ENCODE measurements at regions not wholly inside any gene's neighbourhood (a gene's known extent, or its start where the extent isn't known, plus 50 kb on each side); places are given as distances from the start of the nearest gene placed in this dataset.

DNA sequence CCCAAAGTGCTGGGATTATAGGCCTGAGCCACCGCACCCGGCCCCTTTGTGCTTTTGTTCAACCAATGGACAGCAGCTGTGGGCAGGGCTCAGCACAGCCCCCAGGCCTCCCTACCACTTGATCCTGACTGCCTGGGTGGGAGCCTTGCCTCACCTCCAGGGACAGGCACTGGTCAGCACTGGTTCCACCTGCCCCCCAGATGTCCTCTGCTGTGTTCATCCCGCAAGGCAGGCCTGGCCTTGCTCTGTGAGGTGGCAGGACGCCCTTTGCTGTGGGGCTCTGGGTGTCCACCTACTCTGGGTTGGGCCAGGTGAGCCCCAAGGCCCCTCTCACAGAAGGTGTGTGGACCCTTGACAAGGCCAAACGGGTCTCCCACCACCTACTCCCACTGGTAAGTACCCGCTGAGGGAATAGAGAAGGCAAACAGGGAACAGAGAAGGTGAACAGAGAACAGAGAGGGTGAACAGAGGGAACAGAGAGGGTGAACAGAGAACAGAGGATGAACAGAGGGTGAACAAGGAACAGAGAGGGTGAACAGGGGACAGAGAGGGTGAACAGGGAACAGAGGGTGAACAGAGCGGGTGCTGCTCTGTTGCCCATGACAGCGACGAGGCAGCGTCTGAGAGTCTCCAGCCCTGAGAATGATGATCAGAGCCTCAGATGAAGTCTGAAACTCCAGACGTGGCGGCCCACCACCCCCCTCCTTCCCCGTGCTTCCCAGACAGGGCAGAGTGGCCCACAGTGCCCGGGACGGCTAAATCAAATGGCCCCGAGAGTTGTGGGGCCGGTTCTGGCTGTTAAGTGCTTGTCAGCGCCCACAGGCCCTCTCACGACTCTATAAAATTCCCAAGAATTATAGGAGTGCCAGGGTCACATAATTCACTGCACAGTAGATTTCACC, 55.0 kb upstream of the NKX1-1 start:
- in situ Hi-C loops (cut with MboI; ENCODE audit: low pct_unique_long_range_greater_than_20kb, low sequenced_read_pairs), result no loop called here
- no peak for DNase-seq

DNA sequence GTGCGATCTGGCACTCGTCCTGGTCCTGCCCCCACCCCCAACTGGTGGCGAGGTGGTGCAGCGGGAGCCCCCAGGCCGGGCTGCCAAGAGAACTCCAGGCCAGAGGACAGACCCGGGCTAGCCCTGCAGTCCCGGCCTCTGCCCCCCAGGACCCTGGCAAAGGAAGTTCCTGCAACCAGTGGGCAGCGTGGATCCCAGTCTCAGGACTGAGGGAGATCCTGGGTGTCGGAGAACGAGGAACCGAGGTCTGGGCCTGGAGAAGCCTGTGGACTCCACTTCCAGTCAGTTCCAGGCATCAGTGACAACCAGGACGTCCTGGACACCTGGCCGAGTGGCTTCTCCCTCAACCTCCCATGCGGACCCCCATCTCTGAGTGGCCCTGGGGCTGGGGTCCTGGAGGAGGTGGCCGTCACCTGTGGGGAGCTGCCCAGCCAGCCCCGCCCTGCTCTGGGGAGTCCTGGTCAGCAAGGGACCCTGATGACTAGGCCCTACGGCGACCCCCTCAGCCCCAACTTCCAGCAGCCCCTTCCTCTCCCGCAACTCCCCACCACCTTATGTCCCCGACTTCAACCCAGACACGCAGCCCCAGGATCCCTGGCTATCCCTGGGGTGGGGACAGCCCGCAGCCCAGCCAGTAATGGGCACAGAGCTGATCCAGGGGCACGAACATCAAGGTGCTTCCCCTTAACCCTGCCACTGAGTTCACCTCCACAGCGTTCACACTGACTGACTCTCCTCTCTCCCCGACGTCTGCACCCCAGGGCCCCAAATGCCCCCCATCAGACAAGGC, 53.7 kb upstream of the NKX1-1 start:
- in situ Hi-C loops (cut with MboI; ENCODE audit: low pct_unique_long_range_greater_than_20kb, low sequenced_read_pairs), result no loop called here
- DNase-seq, result no peak

DNA sequence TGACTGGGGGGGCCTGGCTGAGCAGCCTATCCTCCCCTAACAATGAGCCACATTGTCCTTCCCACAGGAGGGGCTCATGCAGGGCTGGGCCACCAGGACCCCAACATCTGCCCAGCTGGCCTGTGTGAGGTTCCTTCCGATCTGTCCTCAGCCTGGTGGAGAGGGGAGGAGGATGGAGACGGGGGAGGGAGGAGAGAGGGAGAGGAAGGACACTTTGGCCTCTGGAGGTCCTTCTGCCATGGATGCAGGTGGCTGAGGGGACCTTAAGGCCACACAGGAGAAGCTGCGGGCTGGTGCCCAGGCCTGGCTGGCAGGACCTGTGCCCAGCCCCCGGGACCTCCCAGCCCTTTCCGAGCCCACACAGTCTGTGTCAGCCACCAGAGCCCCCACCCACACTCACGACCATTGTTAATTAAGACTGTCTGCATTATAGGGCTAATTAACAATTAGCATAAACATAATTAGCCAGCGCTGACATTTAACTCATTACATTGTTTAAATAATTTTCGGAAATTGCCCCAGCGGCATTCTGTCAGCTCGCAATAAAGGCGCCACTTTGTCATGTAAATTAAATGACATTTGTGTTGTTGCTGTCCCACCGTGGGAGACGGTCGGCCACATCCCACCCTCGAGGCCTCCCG, 53.0 kb upstream of the NKX1-1 start:
- in situ Hi-C loops (cut with MboI; ENCODE audit: low pct_unique_long_range_greater_than_20kb, low sequenced_read_pairs), result no loop called here
- no peak for DNase-seq

DNA sequence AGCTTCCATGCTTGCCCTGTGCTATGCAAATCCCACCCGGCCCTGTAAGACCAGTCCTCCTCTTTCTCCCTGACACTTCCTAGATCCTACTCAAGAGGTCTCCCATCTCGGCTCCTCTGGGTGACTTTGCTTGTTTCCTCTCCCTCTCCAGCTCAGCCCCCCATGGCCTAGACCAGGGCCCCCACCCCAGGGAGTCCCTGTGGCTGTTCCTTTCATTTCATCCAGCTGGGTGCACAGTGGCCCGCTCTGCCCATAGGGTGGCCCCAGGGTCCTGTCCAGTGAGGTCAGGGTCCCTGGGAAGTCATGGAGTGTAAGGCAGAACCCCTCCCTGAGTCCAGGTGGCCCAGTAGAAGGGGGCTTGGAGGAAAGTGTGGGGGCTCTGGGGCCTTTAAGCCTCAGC, 52.3 kb upstream of the NKX1-1 start:
- DNase-seq, result no peak
- in situ Hi-C loops (cut with MboI; ENCODE audit: low pct_unique_long_range_greater_than_20kb, low sequenced_read_pairs), result no loop called here

All from KBM-7 (cell line).